ENCODE measurements at regions not wholly inside any gene's neighbourhood (a gene's known extent, or its start where the extent isn't known, plus 50 kb on each side); places are given as distances from the start of the nearest gene placed in this dataset.
A peak's percentile ranks its signal among the peaks of the same experiment; 100 is the strongest.
"Not testable (repeated sequence)": the region's sequence is repeated elsewhere in the genome, so short reads cannot be mapped to it uniquely, and the experiment has no call there.

- no peak for DNase-seq (ENCODE audit: low read depth in 1 of 2, low spot score in 1 of 2)
Measured at GRCh38 chr6:151671195-151671594, 136.3 kb upstream of the ESR1 start.

- no peak for DNase-seq (ENCODE audit: low read depth in 1 of 2, low spot score in 1 of 2)
Measured at GRCh38 chr6:151674578-151674977, 132.9 kb upstream of the ESR1 start.

GRCh38 chr6:151675746-151676459 is 131.6 kb upstream of the ESR1 start:
- DNase-seq (ENCODE audit: low read depth in 1 of 2, low spot score in 1 of 2), result peak in 1 of 2 donors; percentile 47

- DNase-seq (ENCODE audit: low read depth in 1 of 2, low spot score in 1 of 2), result no peak
Measured at GRCh38 chr6:151676460-151676945, 131.0 kb upstream of the ESR1 start.

- DNase-seq (ENCODE audit: low read depth in 1 of 2, low spot score in 1 of 2), result no peak
Measured at GRCh38 chr6:151677404-151677803, 130.1 kb upstream of the ESR1 start.

GRCh38 chr6:151679081-151679480 is 128.4 kb upstream of the ESR1 start:
- DNase-seq (ENCODE audit: low read depth in 1 of 2, low spot score in 1 of 2), result no peak

GRCh38 chr6:151679941-151680340 is 127.5 kb upstream of the ESR1 start:
- no peak for DNase-seq (ENCODE audit: low read depth in 1 of 2, low spot score in 1 of 2)

- no peak for DNase-seq (ENCODE audit: low read depth in 1 of 2, low spot score in 1 of 2)
Measured at GRCh38 chr6:151680846-151681432, 126.5 kb upstream of the ESR1 start.

GRCh38 chr6:151681433-151682059 is 125.9 kb upstream of the ESR1 start:
- no peak for DNase-seq (ENCODE audit: low read depth in 1 of 2, low spot score in 1 of 2)

GRCh38 chr6:151682251-151682650 is 125.2 kb upstream of the ESR1 start:
- no peak for DNase-seq (ENCODE audit: low read depth in 1 of 2, low spot score in 1 of 2)

GRCh38 chr6:151682922-151683321 is 124.6 kb upstream of the ESR1 start:
- no peak for DNase-seq (ENCODE audit: low read depth in 1 of 2, low spot score in 1 of 2)

GRCh38 chr6:151683381-151683780 is 124.1 kb upstream of the ESR1 start:
- no peak for DNase-seq (ENCODE audit: low read depth in 1 of 2, low spot score in 1 of 2)

GRCh38 chr6:151689499-151690201 is 117.8 kb upstream of the ESR1 start:
- no peak for DNase-seq (ENCODE audit: low read depth in 1 of 2, low spot score in 1 of 2)

- no peak for DNase-seq (ENCODE audit: low read depth in 1 of 2, low spot score in 1 of 2)
Measured at GRCh38 chr6:151690303-151690702, 117.2 kb upstream of the ESR1 start.

GRCh38 chr6:151690768-151691562 is 116.5 kb upstream of the ESR1 start:
- no peak for DNase-seq (ENCODE audit: low read depth in 1 of 2, low spot score in 1 of 2)

- no peak for DNase-seq (ENCODE audit: low read depth in 1 of 2, low spot score in 1 of 2)
Measured at GRCh38 chr6:151692216-151692615, 115.3 kb upstream of the ESR1 start.

GRCh38 chr6:151693366-151693765 is 114.1 kb upstream of the ESR1 start:
- DNase-seq (ENCODE audit: low read depth in 1 of 2, low spot score in 1 of 2), result no peak

GRCh38 chr6:151695156-151695555 is 112.3 kb upstream of the ESR1 start:
- no peak for DNase-seq (ENCODE audit: low read depth in 1 of 2, low spot score in 1 of 2)

GRCh38 chr6:151696302-151696701 is 111.2 kb upstream of the ESR1 start:
- DNase-seq (ENCODE audit: low read depth in 1 of 2, low spot score in 1 of 2), result not testable (repeated sequence)

GRCh38 chr6:151698931-151699700 is 108.4 kb upstream of the ESR1 start:
- no peak for DNase-seq (ENCODE audit: low read depth in 1 of 2, low spot score in 1 of 2)

Measured in activated CD4-positive, alpha-beta T cell treated with anti-CD3 and anti-CD28 coated beads, Interleukin-2, amount 50 U/mL, for 24 hours (primary cell).